Activated T-cell treated with anti-CD3 and anti-CD28 coated beads, Interleukin-2, amount 50 U/mL, for 48 hours (primary cell): ENCODE measurements at regions not wholly inside any gene's neighbourhood (a gene's known extent, or its start where the extent isn't known, plus 50 kb on each side); places are given as distances from the start of the nearest gene placed in this dataset.
"Not testable (repeated sequence)": the region's sequence is repeated elsewhere in the genome, so short reads cannot be mapped to it uniquely, and the experiment has no call there.

Experiments used
- DNase-seq, 2 experiments: peaks; one replicate each; pipeline ENCODE4 v3.0.0-alpha.2; 2020

DNA sequence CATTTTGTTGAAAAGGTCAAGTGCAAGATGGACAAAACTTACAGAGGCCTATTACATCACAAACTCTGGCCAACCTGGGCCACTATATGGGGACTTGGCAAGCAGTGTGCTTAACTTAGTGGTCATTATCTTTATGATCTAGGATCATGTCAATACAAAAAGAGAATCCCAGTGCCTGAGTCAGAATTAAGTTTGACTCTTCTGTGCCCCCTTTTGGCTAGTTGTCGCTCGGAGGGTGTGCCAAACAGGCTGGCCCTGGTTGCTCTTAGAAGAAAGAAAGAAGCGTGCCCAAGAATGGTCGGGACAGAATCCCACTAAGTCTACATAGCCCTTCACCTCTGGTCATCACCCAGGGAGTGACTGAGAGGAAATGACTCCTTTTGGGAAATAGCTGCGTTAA, 100.1 kb downstream of the EIF4E start:
- peak; percentile 42 to 51 for DNase-seq

- DNase-seq: no peak
Observed at GRCh38 chr4:98827661-98828060, 101.3 kb downstream of the EIF4E start.

GRCh38 chr4:98822144-98822543, 106.8 kb downstream of the EIF4E start:
- no peak for DNase-seq

GRCh38 chr4:98818116-98818515, 110.8 kb downstream of the EIF4E start:
- not testable (repeated sequence) for DNase-seq

DNA sequence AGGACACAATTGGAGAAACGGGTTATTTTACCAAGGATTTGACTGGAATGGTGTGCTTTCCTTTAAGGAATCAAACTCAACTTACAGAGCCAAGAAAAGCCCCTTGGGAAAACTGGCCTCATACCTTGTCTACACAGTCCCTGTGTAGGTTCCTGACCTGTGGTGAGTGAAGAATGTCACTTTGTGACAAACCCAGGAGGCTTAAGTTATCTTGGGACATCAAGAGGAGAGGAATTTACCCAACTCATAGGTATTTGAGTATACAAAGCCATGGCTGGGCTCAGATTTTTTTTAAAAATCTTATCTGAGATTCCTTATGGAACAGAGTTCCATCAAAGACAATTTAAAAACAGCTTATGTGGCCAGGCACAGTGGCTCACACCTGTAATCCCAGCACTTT, 112.1 kb downstream of the EIF4E start:
- DNase-seq: no peak

DNA sequence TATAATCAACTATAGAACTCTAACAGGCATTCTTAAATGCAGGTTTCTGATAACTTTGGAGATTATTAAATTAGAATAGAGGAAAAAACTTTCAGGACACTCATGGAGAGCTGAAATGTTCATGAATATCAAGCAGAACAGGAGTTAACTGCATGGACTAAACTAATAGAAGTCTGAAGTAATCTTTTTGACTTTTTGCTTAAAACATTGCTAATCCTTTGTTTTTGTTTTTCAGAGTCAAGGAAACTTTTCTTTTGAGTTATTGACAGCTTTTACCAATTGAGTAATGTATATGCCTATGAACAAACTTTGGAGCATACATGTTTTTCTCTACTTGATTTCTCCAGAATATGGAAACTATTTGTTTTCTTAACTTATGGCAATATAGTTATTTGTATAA, 112.5 kb downstream of the EIF4E start:
- no peak for DNase-seq

- no peak for DNase-seq
Observed at GRCh38 chr4:98804403-98804802, 124.5 kb downstream of the EIF4E start.

DNA sequence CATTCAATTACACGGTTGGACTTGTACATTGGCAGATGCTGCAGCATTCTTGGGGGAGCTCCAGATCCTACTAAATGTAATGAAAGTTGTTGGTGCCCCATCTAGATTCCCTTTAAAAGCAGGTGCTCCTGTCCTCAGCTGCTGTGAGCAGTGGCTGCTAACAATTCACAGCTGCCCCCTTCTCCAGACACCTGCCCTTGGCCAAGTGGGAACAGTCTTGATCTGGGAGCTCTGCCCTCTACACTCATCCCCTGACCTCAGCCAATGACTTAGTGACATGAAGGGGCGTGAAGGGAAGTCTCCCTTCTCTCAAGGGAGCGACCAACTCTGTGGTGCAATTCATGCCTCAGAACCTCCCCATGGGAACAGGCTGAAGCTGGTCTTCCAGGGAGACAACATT, 125.7 kb downstream of the EIF4E start:
- no peak for DNase-seq

GRCh38 chr4:98802770-98803198, 126.1 kb downstream of the EIF4E start:
- DNase-seq: no peak

DNA sequence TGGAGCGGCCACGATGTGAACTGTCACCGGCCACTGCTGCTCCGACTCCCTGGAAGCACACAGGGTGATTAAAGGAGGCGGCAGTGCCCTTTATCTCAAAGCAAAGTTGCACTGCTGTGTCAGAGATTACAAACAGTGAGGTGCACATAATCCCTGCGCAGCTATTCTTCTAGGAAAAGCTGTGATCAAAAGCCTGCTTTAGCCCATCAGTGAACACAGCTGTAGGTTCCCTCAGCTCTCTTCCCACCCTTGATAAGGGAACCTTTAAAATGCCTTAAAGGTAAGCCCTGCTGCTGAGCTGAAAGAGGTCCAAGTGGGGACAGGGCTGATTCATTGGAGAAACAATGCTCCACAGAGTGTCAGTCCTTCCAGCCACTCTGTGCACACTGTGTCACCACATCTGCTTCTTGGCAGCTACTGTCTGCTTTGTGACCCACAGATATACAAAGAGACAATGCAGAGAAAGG, 127.6 kb downstream of the EIF4E start:
- DNase-seq: no peak

DNA sequence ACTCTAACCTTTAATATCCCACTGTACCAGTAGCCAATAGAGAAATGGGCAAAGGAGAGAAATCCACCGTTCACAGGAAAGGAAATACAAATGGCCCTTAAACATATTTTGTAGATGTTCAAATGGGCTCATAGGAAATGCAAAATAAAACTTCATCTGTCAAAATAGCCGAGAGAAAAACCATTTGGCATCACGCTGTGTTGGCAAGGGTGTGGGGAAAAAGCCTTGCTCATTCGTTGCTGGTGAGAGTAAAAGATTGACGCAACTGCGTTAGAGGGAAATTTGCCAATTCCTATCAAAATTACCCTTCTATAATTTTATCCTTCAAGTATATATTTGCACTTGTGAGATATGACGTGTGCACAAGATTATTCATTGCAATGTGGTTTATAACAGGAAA, 131.9 kb downstream of the EIF4E start:
- DNase-seq: no peak

DNA sequence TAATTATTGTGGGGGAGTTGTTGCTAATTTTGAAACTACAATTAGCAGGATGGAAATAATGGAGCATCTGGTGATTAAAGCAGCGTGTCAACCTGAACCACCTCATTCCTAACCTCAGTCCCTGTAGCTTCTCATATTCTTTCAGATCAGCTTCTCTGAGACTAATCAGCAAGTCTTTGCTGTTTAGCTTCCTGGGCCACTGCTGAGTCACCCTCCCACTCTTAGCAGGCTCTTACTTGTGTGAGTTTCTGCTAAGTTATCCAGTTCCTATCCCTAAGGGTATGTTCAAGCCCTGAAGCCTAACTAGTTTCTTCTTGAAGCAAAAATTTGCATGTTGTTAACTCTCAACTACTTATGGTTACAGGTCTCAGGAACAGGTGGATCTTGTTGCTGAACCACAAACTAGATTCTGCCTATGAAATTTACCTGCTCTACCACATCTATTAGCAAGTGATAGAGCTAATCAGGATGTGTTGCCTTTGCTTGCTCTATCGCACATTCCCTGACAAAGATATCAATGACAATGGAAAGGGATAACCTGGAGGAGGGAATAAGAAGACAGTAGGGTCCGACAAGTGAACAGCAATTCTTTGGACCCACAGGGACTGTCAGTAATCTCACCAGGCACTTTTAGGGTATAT, 134.2 kb downstream of the EIF4E start:
- DNase-seq: peak; percentile 51 to 63

DNA sequence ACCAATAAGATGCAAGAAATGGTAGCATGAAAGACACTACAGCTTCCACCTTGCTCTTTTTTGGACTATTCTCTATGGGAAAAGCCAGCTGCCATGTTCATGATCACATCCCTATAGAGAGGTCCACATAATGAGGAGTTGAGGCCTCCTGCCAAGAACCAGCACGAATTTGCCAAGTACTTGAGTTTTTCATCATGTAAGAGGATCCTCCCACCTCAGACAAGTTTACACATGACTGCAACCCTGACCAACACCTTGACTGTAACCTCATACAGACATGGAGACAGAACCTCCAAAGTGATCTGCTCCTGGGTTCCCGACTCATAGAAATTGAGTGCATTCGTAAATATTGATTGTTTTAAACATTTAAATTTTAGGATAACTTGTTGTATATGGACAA, 135.2 kb upstream of the TSPAN5 start:
- no peak for DNase-seq

GRCh38 chr4:98786866-98787265, 128.5 kb upstream of the TSPAN5 start:
- DNase-seq: no peak

DNA sequence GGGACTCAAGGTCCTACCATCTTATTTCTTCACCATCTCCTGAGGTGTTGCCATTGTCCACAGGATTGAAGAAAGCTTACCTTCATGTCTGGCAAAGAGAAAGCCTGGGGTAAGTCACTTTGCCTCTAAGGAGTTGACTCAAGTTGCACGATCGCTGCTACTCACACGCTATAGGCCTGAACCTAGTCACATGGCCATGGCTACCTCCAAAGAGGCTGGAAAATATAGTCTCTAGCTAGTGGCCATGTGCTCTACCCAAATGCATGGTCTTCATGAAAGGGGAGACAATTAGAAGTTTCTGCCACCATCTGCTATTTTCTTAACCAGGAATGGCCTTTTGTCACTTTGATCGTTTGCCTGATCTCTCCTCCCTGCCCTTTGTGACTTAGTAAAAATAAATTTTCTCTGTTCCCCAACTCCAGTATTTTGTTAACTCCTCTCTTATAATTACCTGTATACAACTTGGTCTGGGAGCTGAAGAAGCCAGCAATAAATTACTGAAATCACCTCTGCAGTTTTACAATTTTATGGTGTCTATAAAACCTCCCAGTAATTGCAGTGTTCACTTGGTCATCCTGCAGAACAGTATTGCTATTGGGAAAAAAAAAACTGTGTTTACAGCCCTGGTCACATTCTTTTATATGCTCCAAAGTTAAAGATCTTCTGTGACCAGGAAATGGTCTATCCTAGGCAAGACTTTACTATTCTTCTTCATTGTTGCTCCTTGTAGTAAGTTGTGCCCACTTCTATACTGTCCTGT, 126.7 kb upstream of the TSPAN5 start:
- no peak for DNase-seq

DNA sequence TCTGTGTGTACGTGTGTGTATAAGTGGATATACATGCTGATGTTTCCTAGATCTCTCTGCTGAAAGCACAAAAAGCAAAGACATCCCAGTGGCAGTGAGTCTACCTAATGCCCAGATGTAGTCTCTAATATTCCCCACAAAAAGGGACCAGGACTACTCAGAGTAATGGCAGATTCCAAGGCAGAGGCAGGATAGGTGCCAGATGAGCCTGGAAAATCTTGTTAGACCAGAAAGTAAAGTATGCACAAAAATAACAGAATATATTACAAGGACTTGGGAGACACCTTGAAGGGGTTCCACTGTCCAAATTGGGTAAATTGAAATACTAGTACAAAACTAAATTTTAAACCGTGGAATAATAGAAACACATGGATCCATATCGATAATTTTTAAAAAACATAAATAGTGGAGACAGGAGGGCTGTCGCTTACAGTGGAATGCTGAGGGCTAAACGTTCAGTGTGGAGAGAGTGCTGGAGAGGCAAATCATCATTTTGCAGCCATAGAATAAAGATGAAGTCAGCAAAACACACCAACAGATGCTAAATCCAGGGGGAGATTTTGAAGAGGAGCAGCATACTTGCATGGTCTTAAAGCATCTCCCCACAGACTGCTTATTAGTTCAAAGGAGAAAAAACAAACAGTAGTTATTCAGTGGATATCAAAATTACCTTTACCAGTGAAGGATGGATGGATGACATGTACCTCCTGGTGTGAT, 123.4 kb upstream of the TSPAN5 start:
- no peak for DNase-seq

GRCh38 chr4:98780926-98781325, 122.5 kb upstream of the TSPAN5 start:
- no peak for DNase-seq

GRCh38 chr4:98779088-98779487, 120.7 kb upstream of the TSPAN5 start:
- no peak for DNase-seq

DNA sequence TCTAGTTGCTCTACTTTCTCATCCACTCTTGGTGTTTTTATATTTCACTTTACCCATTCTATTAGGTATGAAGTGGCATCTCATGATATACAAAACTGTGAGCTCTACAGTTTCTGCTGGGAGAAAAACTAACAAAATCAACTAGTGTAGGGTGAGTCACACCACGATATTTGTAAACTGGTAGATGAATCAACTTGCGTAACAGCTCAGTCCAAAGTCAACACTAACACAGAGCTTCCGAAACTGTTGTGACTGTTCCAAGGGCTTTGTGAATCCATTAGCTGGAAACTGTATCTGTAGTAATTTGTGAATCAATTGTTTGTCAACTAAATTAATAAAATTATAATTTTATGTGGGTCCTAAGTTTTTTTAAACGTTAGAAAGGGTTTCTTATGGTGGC, 119.8 kb upstream of the TSPAN5 start:
- no peak for DNase-seq

GRCh38 chr4:98775672-98776071, 117.3 kb upstream of the TSPAN5 start:
- DNase-seq: no peak

- no peak for DNase-seq
Observed at GRCh38 chr4:98773638-98774037, 115.2 kb upstream of the TSPAN5 start.

DNA sequence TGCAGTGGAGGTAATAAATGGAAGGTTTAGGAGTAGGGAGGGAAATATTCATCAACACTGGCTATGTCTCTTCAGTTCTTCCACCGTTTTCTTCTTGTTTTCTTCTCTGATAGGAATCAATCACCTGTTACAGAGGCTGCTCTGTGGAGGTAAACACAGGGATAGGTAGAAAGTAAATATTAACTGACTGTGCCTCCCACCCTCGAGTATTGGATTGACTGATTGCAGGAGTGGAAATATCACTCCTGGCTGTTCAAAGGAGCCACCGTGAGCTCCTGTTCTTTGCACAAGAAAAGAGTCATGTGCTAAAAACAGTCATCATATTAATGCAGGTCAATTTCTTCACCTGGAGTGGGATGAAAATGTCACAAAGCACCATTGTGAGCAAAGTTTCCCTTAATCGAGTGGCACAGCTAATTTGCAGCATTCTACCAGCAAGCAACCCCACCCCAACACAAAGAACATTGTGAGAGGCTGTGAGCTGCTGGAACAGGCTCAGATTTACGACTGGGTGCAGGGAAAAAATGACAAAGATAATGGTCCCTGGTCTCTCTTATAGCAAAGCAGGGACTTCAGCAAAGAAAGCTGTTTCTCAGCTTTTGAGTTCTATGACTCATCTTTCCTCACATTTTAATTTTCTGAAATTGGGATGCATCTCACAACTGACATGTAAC, 113.7 kb upstream of the TSPAN5 start:
- no peak for DNase-seq

GRCh38 chr4:98765771-98766170, 107.4 kb upstream of the TSPAN5 start:
- no peak for DNase-seq
